ENCODE measurements at regions not wholly inside any gene's neighbourhood (a gene's known extent, or its start where the extent isn't known, plus 50 kb on each side); places are given as distances from the start of the nearest gene placed in this dataset.

DNA sequence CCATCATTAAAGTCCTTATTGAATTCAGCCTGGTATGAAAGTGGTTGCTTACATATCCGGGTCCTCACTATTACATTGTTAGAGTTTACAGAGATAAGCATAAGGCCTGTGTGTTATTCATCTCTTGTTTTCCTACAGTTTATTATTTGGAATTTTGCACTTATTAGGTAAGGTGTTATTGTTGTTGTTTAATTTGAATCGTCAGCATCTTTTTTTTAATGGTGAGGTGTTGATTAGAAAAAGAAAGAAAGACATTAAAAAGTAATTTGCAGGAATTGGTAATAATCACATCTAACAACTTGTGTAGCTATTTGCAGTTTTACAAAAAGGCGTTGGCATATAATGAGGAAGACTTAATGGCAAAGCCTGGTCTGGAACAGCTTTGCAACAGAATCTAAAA is 158.6 kb downstream of the SAMD5 start:
- TF ChIP-seq, protein P1, sequence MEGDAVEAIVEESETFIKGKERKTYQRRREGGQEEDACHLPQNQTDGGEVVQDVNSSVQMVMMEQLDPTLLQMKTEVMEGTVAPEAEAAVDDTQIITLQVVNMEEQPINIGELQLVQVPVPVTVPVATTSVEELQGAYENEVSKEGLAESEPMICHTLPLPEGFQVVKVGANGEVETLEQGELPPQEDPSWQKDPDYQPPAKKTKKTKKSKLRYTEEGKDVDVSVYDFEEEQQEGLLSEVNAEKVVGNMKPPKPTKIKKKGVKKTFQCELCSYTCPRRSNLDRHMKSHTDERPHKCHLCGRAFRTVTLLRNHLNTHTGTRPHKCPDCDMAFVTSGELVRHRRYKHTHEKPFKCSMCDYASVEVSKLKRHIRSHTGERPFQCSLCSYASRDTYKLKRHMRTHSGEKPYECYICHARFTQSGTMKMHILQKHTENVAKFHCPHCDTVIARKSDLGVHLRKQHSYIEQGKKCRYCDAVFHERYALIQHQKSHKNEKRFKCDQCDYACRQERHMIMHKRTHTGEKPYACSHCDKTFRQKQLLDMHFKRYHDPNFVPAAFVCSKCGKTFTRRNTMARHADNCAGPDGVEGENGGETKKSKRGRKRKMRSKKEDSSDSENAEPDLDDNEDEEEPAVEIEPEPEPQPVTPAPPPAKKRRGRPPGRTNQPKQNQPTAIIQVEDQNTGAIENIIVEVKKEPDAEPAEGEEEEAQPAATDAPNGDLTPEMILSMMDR (IDR thresholded peaks at IDR 0.05; ENCODE audit: borderline replicate concordance, extremely low read depth, low read length, poor library complexity, severe bottlenecking), result no peak
- TF ChIP-seq EZH2 (IDR thresholded peaks at IDR 0.05; ENCODE audit: borderline replicate concordance, low read depth, low read length, severe bottlenecking), result no peak
